A549 (cell line): ENCODE measurements at regions not wholly inside any gene's neighbourhood (a gene's known extent, or its start where the extent isn't known, plus 50 kb on each side); places are given as distances from the start of the nearest gene placed in this dataset.

Experiments used
- CEBPB ChIP-seq, 2 experiments: fragments of >200 bp in 1 of 2; sonication (Bioruptor Twin) in 1 of 2; formaldehyde crosslinking in 1 of 2; IDR thresholded peaks; 2 replicates each; pipeline ENCODE4 v1.6.1; 2012 to 2016
- CHD2 ChIP-seq: fragments of 150-350 bp; IDR thresholded peaks from 2 replicates; pipeline ENCODE4 v1.6.1; 2014; ENCODE audit warnings: low read length; ENCODE audit not compliant: partially characterized antibody
- RCOR1 ChIP-seq: fragments of 150-350 bp; IDR thresholded peaks from 2 replicates; pipeline ENCODE4 v1.6.1; 2014; ENCODE audit warnings: antibody characterized with exemption, low read length, low read depth
- TF ChIP-seq, protein P1 (sequence below): fragments of >200 bp; sonication (Bioruptor Twin); formaldehyde crosslinking; IDR thresholded peaks from 3 replicates; pipeline ENCODE4 v1.5.1; 2016

DNA sequence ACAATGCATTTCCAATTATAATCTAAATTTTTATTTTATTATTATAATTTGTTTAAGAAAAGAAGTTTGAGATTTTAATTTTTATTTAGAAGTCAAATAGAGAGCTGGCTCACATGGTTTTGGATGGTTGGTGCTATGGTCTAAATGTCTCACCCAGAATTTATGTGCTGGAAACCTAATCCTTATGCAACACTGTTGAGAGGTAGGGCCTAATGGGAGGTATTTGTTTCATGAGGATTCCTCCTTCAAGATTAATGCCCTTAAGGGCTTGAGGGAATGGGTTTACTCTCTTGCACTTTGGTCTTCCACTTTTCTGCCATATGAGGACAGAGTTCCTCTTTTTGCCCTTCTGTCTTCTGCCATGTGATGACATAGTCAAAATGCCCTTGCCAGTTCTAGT is 960.5 kb upstream of the IGFBP7 start:
- TF ChIP-seq CEBPB (IDR thresholded peaks at IDR 0.05) (no peak), CHD2 (no peak), RCOR1 (no peak)
- TF ChIP-seq, protein P1, sequence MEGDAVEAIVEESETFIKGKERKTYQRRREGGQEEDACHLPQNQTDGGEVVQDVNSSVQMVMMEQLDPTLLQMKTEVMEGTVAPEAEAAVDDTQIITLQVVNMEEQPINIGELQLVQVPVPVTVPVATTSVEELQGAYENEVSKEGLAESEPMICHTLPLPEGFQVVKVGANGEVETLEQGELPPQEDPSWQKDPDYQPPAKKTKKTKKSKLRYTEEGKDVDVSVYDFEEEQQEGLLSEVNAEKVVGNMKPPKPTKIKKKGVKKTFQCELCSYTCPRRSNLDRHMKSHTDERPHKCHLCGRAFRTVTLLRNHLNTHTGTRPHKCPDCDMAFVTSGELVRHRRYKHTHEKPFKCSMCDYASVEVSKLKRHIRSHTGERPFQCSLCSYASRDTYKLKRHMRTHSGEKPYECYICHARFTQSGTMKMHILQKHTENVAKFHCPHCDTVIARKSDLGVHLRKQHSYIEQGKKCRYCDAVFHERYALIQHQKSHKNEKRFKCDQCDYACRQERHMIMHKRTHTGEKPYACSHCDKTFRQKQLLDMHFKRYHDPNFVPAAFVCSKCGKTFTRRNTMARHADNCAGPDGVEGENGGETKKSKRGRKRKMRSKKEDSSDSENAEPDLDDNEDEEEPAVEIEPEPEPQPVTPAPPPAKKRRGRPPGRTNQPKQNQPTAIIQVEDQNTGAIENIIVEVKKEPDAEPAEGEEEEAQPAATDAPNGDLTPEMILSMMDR = no peak
